ENCODE measurements at regions not wholly inside any gene's neighbourhood (a gene's known extent, or its start where the extent isn't known, plus 50 kb on each side); places are given as distances from the start of the nearest gene placed in this dataset.

DNA sequence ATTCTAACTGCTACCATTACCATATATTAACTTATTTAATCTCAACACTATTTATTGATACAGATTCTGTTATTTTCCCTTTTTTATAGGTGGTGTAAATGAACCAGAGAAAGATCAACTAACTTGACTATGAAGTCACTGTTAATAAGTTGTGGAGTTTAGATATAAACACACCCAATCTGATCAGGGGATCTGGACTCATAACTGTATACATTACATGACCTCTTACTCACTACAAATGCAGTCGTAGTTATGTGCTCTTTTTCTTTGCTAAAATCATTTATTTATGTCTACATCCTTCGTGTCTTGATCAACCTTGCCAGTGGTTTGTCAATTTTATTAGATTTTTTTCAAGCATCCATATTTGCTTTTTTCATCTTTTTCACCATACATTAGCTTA lies 614.8 kb upstream of the FAM241A start:
- Histone ChIP-seq H3K27me3 (ENCODE audit: low read length) (no peaks in the 10 kb centered on the region), H3K9me2 (replicated peaks; ENCODE audit: insufficient read depth, low read length) (no peaks in the 10 kb centered on the region), H3K79me2 (ENCODE audit: insufficient read depth, low read length) (no peaks in the 10 kb centered on the region), H3K9me3 (ENCODE audit: insufficient read depth, low read length) (no peaks in the 10 kb centered on the region), H3K4me3 (ENCODE audit: insufficient read depth, low read length, poor library complexity, severe bottlenecking) (no peak overlapping the region), H3K27ac (ENCODE audit: low read depth, low read length) (no peak overlapping the region), H4K20me1 (ENCODE audit: low read depth, low read length) (no peaks in the 10 kb centered on the region), H2AFZ (ENCODE audit: low read depth, low read length, severe bottlenecking) (no peak overlapping the region), H3K4me2 (ENCODE audit: low read depth, low read length, poor library complexity, severe bottlenecking) (no peak overlapping the region), H3K9ac (ENCODE audit: low read length) (no peak overlapping the region), H3F3A (ENCODE audit: insufficient read depth) (no peaks in the 10 kb centered on the region), H3K36me3 (ENCODE audit: low read length) (no peaks in the 10 kb centered on the region)
- TF ChIP-seq, protein P1, sequence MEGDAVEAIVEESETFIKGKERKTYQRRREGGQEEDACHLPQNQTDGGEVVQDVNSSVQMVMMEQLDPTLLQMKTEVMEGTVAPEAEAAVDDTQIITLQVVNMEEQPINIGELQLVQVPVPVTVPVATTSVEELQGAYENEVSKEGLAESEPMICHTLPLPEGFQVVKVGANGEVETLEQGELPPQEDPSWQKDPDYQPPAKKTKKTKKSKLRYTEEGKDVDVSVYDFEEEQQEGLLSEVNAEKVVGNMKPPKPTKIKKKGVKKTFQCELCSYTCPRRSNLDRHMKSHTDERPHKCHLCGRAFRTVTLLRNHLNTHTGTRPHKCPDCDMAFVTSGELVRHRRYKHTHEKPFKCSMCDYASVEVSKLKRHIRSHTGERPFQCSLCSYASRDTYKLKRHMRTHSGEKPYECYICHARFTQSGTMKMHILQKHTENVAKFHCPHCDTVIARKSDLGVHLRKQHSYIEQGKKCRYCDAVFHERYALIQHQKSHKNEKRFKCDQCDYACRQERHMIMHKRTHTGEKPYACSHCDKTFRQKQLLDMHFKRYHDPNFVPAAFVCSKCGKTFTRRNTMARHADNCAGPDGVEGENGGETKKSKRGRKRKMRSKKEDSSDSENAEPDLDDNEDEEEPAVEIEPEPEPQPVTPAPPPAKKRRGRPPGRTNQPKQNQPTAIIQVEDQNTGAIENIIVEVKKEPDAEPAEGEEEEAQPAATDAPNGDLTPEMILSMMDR (IDR thresholded peaks at IDR 0.05; ENCODE audit: insufficient read depth, low read length, poor library complexity, severe bottlenecking): no peak
- no peak for TF ChIP-seq EZH2phosphoT487 (conservative IDR thresholded peaks at IDR 0.05; ENCODE audit: low read length)

DNA sequence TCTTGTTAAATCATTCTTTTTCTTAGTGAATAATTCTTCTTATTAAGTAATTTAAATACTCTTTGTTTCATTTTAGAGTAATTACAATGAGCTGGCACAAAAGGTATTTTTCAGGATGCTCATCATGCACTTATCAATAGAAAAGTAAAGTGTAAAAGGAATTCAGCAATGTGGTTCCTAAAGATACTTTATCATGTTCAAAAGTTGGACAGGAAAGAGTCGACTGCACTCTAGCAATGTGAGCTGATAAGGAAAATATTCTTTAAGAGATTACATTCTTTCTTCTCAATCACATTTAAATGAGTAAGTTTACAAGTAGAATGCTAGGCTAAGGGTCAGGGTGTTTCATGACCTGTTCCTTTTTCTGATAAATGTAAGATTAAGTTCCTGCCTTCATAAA lies 609.5 kb upstream of the FAM241A start:
- Histone ChIP-seq H3K36me3 (ENCODE audit: low read length) (no peaks in the 10 kb centered on the region), H3K9me2 (replicated peaks; ENCODE audit: insufficient read depth, low read length) (no peaks in the 10 kb centered on the region), H3K27ac (ENCODE audit: low read depth, low read length) (no peak overlapping the region), H3K9me3 (ENCODE audit: insufficient read depth, low read length) (no peaks in the 10 kb centered on the region), H4K20me1 (ENCODE audit: low read depth, low read length) (no peaks in the 10 kb centered on the region), H3F3A (ENCODE audit: insufficient read depth) (no peaks in the 10 kb centered on the region), H3K27me3 (ENCODE audit: low read length) (no peaks in the 10 kb centered on the region), H2AFZ (ENCODE audit: low read depth, low read length, severe bottlenecking) (no peak overlapping the region), H3K4me2 (ENCODE audit: low read depth, low read length, poor library complexity, severe bottlenecking) (no peak overlapping the region), H3K4me3 (ENCODE audit: insufficient read depth, low read length, poor library complexity, severe bottlenecking) (no peak overlapping the region), H3K9ac (ENCODE audit: low read length) (no peak overlapping the region), H3K79me2 (ENCODE audit: insufficient read depth, low read length) (no peaks in the 10 kb centered on the region)
- TF ChIP-seq EZH2phosphoT487 (conservative IDR thresholded peaks at IDR 0.05; ENCODE audit: low read length): no peak
- TF ChIP-seq, protein P1 (IDR thresholded peaks at IDR 0.05; ENCODE audit: insufficient read depth, low read length, poor library complexity, severe bottlenecking): no peak

DNA sequence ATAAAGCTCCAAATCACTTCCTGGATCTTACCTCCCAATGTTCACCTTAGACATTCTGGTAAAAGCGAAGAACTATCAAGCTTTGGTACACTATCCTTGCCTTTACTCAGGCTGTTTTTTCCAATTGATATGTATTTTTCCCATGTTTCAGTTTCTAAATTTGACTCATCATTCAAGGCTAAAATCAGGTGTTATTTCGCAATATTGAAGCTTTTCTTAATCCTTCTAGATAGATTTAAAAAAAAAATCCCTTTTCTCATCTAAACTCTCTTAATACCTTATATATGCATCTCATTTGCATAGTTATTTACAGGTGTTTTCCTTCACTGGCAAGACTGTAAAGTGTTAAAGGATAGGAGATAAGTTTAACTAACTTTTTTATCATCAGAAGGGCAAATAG lies 608.1 kb upstream of the FAM241A start:
- Histone ChIP-seq H3F3A (ENCODE audit: insufficient read depth) (no peaks in the 10 kb centered on the region), H3K4me2 (ENCODE audit: low read depth, low read length, poor library complexity, severe bottlenecking) (no peak overlapping the region), H3K27me3 (ENCODE audit: low read length) (no peaks in the 10 kb centered on the region), H3K9me3 (ENCODE audit: insufficient read depth, low read length) (no peaks in the 10 kb centered on the region), H3K4me3 (ENCODE audit: insufficient read depth, low read length, poor library complexity, severe bottlenecking) (no peak overlapping the region), H3K9ac (ENCODE audit: low read length) (no peak overlapping the region), H3K9me2 (replicated peaks; ENCODE audit: insufficient read depth, low read length) (no peaks in the 10 kb centered on the region), H2AFZ (ENCODE audit: low read depth, low read length, severe bottlenecking) (no peak overlapping the region), H4K20me1 (ENCODE audit: low read depth, low read length) (no peaks in the 10 kb centered on the region), H3K27ac (ENCODE audit: low read depth, low read length) (no peak overlapping the region), H3K36me3 (ENCODE audit: low read length) (no peaks in the 10 kb centered on the region), H3K79me2 (ENCODE audit: insufficient read depth, low read length) (no peaks in the 10 kb centered on the region)
- TF ChIP-seq, protein P1 (IDR thresholded peaks at IDR 0.05; ENCODE audit: insufficient read depth, low read length, poor library complexity, severe bottlenecking): no peak
- TF ChIP-seq EZH2phosphoT487 (conservative IDR thresholded peaks at IDR 0.05; ENCODE audit: low read length): no peak
